GM21529 (cell line): ENCODE measurements at regions not wholly inside any gene's neighbourhood (a gene's known extent, or its start where the extent isn't known, plus 50 kb on each side); places are given as distances from the start of the nearest gene placed in this dataset.

Experiments used
- ATAC-seq: cut with Tn5 transposase; IDR thresholded peaks from one replicate; pipeline ENCODE4 v1.9.1; 2021; ENCODE audit not compliant: unreplicated experiment

- ATAC-seq = no peak
Observed at GRCh38 chr1:191134796-191135195, 657.1 kb upstream of the BRINP3 start.

DNA sequence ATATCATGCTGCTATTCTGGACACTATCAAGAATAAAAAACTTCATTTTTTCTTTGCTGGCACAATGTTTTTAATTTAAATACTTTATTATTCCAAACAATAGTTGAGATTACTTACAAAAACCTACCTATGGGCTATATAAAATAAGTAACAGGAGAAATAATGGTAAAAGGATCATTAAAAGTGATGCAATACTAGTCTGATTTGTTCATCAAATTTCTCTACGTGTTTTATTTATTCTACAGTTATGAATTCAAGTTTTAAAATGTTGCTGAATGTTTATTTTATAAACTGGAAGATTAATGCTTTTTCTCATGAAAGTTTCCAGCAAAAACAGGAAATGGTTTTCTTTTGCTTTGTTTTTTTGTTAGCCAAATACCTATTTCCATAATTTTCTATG lies 662.4 kb upstream of the BRINP3 start:
- no peak for ATAC-seq

- no peak for ATAC-seq
Observed at GRCh38 chr1:191142748-191143147, 665.1 kb upstream of the BRINP3 start.

- no peak for ATAC-seq
Observed at GRCh38 chr1:191145834-191146233, 668.2 kb upstream of the BRINP3 start.

DNA sequence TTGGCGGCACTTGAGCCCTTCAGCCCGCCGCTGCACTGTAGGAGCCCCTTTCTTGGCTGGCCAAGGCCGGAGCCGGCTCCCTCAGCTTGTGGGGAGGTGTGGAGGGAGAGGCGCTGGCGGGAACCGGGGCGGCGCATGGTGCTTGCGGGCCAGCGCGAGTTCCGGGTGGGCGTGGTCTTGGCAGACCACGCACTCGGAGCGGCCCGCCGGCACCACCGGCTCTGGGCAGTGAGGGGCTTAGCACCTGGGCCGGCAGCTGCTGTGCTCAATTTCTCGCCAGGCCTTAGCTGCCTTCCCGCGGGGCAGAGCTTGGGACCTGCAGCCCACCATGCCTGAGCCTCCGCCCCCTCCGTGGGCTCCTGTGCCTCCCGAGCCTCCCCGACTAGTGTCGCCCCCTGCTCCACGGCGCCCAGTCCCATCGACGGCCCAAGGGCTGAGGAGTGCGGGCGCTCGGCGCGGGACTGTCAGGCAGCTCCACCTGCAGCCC lies 673.7 kb upstream of the BRINP3 start:
- ATAC-seq = no peak

DNA sequence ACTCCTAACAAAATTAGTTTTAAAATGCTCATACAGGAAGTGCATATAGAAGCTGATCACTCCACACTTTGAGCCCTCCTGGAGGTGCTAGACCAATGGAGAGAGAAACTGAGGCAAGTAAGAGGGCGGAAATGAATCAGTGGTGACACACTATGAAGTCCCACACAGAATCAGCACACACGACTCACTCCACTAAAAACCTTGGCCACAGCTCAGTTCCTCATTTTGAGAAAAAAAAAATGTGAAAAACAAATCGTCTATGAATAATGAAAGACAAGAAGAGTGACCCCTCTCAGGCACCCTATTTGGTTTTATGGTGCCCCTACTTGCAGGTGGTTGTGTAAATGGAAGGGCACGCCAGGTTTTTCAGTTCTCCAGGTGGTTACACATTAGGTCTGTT lies 675.1 kb upstream of the BRINP3 start:
- ATAC-seq = no peak

GRCh38 chr1:191155178-191155577 lies 677.5 kb upstream of the BRINP3 start:
- ATAC-seq = no peak

- ATAC-seq = no peak
Observed at GRCh38 chr1:191160837-191161236, 683.2 kb upstream of the BRINP3 start.

DNA sequence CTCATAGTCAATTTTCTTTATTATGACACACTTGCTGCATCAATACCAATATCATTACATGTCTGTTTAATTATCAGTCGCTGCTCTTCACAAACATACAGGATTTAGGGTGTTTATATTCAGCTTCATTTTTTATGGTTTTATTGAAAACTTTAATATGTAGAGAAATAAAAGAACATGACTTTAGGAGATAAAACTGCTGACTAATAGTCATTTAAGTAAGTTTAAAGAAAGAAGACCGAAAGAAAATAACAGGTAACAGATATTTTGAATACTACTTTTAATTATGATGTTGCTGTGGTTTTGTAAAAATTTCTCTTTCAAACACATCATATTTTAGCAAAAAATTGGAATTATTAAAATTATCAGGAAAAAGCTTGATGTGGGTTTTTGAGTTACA lies 685.1 kb upstream of the BRINP3 start:
- no peak for ATAC-seq

DNA sequence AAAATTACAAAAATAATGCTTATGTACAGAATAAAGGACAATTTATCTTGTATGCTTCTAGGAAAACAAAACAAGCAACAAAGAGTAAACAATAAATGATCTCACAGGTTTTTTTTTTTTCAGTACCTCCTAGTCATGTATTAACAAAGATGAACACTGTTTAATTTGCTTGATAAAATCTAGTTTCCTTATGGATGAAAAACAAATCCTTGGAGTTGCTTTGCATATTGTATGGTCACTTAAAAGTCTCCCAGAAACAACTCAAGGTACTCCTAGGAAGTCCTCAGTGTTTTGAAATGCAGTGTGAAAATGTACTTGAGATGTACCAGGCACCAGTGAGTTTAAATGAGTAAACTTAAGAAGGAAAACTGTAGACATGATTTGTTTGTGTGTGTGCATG lies 686.0 kb upstream of the BRINP3 start:
- ATAC-seq = no peak

- ATAC-seq = peak; percentile 98
Observed at GRCh38 chr1:191174298-191174697, 696.6 kb upstream of the BRINP3 start.

DNA sequence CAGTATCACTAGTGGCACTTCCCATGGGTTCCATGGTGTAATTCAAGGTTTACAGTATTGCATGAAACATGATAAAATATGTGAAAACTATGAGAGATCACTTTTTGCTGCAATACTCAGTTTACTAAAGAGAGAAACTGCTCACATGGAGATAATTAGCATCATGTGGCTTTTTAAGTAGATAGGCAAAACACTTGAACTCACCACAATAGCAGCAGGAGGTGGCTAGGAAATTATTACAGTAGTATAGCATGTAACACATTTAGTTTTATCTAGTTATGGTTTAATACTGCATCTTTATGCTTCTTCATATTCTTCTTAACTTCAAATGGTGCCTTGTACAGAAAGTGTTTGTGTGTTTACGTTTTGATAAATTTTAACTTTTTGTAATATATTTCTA lies 698.5 kb upstream of the BRINP3 start:
- ATAC-seq = no peak

GRCh38 chr1:191206513-191207207 lies 729.0 kb upstream of the BRINP3 start:
- no peak for ATAC-seq

GRCh38 chr1:191222206-191222605 lies 744.5 kb upstream of the BRINP3 start:
- no peak for ATAC-seq

- ATAC-seq = no peak
Observed at GRCh38 chr1:191240925-191241324, 763.3 kb upstream of the BRINP3 start.

DNA sequence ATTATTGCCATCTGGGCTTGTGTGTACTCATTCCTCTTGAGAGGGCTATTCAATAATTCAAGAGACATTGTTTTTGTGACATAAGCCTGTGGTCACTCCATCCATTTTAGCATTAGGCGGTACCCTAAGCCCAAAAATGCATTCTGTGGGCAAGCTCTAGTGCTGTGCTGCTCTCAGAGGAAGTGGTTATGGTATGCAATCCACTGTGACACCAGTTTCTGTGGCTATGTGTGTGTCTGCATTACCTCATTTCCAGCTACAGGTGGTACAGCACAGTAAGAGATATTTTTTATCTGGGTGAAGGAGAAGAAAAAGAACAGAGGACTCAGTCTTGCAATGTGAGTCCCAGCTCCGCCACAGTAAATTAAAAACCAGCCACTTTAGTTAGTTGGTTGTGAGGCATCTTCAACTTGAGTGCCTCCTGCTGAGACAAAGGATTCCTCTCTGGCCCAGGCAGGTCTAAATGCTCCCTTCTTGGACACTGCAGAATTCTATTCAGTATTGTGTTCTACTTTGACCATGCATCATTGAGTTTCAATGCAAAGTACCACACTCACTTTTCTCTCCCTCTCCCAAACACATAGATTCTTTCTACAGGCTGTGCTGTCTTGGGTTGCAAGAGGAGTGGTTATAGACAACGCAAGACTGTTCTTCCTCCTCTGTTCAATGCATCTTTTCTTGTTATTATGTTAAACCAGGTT lies 777.8 kb upstream of the BRINP3 start:
- no peak for ATAC-seq

GRCh38 chr1:191256917-191257316 lies 779.3 kb upstream of the BRINP3 start:
- no peak for ATAC-seq

DNA sequence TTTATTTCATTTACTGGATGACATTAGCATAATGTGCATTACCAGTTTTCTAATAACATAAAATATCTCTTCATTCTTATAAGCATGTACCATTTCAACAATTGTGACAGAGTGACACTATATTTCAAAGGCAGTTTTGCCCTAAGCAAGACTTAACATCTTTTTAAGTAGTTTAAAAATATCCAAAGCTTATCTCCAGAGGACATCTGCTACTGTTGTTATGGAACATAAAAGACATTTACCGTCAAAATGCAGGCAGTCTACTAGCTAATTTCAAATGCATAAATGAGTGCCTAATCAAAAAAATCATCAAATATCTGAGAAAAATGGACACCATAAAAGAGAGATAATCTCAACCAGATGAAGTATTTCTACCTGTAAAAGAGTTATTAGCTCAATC lies 782.4 kb upstream of the BRINP3 start:
- no peak for ATAC-seq

- ATAC-seq = no peak
Observed at GRCh38 chr1:191261111-191261510, 783.4 kb upstream of the BRINP3 start.

DNA sequence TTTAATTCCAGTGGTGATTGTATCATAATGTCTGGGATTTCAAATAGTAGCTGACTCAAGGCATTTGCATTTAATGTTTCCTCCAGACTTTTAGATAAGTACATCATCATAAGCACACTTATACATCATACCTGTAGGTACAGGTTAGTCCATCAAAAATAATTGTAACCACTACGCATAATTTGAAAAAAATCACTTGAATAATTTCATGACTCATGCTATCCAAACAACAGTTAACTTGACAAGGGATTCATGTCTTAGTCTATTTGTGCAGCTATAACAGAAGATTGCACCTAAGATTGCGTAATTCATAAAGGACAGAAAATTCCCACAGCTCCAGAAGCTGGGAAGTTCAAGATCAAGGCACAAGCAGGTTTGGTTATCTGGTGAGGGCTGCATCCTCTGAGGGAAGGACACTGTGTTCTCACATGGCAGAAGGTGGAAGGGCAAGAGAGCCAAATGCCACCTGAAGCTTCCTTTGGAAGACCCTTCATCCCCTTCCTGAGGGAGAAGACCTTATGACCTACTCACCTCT lies 801.7 kb upstream of the BRINP3 start:
- no peak for ATAC-seq

- ATAC-seq = no peak
Observed at GRCh38 chr1:191284175-191284574, 806.5 kb upstream of the BRINP3 start.

DNA sequence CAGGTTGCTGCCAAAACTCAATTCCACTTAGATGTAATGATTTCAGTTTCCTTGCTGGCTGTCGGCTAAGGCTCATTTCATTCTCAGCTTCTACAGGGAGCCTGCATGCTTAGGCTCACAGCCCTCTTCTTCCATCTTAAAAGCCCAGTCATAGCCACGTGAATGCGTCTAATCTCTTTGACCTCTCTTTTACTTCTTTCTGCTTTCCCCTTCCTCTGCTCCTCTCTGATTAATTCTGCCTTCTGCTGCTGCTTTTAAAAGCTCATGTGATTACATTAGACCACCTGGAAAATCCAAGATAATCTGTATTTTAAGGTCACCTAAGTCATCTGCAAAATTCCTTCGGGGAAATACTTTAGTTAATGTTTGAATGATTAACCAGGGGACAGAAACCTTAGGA lies 812.8 kb upstream of the BRINP3 start:
- ATAC-seq = no peak
